Esophagus squamous epithelium (tissue), 4 donors: ENCODE measurements at regions not wholly inside any gene's neighbourhood (a gene's known extent, or its start where the extent isn't known, plus 50 kb on each side); places are given as distances from the start of the nearest gene placed in this dataset.

Source experiments
- POLR2A ChIP-seq, 4 donors: fragments of 450-650 bp; IDR thresholded peaks; one replicate each; pipeline ENCODE4 v1.6.1; 2017; ENCODE audit warnings: antibody characterized with exemption in 4 of 4, mild to moderate bottlenecking in 4 of 4, moderate library complexity in 3 of 4
- TF ChIP-seq, protein P1 (sequence below), 6 experiments: fragments of 450-650 bp in 4 of 6; fragments of 200-600 bp in 2 of 6; sonication (generic) in 2 of 6; IDR thresholded peaks; one replicate each; pipeline ENCODE4 v1.5.1; 2016 to 2019; ENCODE audit warnings: antibody characterized with exemption in 6 of 6, mild to moderate bottlenecking in 4 of 6, moderate library complexity in 4 of 6

DNA sequence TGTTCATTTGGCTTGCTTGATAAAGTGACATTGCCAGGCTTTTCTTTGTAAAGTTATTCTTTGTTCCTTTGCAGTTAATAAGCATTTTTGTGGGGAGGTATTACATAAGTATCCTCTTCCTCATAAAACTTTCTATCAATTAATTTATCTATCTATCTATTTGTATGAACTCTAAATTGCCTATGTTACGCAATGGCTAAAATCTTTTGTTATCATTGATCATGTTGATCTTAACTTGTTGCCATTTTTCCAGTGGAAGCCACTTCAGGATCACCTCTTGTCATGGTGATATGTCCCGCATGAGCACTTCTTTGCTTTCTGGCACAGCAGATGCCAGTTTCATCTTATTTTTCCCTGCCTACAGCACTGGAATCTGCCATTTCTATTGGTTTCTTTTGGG lies 436.7 kb upstream of the KIF2A start:
- TF ChIP-seq POLR2A (IDR thresholded peaks at IDR 0.05): no peak
- TF ChIP-seq, protein P1, sequence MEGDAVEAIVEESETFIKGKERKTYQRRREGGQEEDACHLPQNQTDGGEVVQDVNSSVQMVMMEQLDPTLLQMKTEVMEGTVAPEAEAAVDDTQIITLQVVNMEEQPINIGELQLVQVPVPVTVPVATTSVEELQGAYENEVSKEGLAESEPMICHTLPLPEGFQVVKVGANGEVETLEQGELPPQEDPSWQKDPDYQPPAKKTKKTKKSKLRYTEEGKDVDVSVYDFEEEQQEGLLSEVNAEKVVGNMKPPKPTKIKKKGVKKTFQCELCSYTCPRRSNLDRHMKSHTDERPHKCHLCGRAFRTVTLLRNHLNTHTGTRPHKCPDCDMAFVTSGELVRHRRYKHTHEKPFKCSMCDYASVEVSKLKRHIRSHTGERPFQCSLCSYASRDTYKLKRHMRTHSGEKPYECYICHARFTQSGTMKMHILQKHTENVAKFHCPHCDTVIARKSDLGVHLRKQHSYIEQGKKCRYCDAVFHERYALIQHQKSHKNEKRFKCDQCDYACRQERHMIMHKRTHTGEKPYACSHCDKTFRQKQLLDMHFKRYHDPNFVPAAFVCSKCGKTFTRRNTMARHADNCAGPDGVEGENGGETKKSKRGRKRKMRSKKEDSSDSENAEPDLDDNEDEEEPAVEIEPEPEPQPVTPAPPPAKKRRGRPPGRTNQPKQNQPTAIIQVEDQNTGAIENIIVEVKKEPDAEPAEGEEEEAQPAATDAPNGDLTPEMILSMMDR (IDR thresholded peaks at IDR 0.05): no peak
